Endodermal cell (in vitro differentiated cells): ENCODE measurements at regions not wholly inside any gene's neighbourhood (a gene's known extent, or its start where the extent isn't known, plus 50 kb on each side); places are given as distances from the start of the nearest gene placed in this dataset.

ENCODE experiments used
- DNase-seq: peaks from one replicate; pipeline ENCODE4 v3.0.0-alpha.2; 2017
- H3K27ac ChIP-seq: 2 replicates; pipeline ENCODE4 v1.5.1; 2013; ENCODE audit warnings: mild to moderate bottlenecking, low read depth, low read length, moderate library complexity
- H3K27me3 ChIP-seq: 2 replicates; pipeline ENCODE4 v1.6.1; 2013; ENCODE audit warnings: mild to moderate bottlenecking, low read length, moderate library complexity; ENCODE audit not compliant: insufficient read depth, control insufficient read depth, poor library complexity, severe bottlenecking
- H3K36me3 ChIP-seq: 2 replicates; pipeline ENCODE4 v1.7.0; 2013; ENCODE audit warnings: mild to moderate bottlenecking, low read length, moderate library complexity; ENCODE audit not compliant: control insufficient read depth, insufficient read depth
- H3K4me1 ChIP-seq: one replicate; pipeline ENCODE4 v1.7.0; 2013; ENCODE audit warnings: low read length; ENCODE audit not compliant: control insufficient read depth, insufficient read depth
- H3K4me3 ChIP-seq: 2 replicates; pipeline ENCODE4 v1.5.1; 2013; ENCODE audit warnings: mild to moderate bottlenecking, low read length, moderate library complexity
- H3K9ac ChIP-seq: 2 replicates; pipeline ENCODE4 v1.6.1; 2013; ENCODE audit warnings: mild to moderate bottlenecking, low read length, moderate library complexity; ENCODE audit not compliant: poor library complexity, severe bottlenecking; ENCODE audit errors: extremely low read depth
- H3K9me3 ChIP-seq: 2 replicates; pipeline ENCODE4 v1.6.1; 2013; ENCODE audit warnings: mild to moderate bottlenecking, low read length, moderate library complexity; ENCODE audit not compliant: control insufficient read depth
- H3K27ac Mint-ChIP-seq: 2 replicates; pipeline ENCODE4 v1.8.0; 2020; ENCODE audit warnings: mixed read lengths
- H3K27me3 Mint-ChIP-seq: 2 replicates; pipeline ENCODE4 v1.8.0; 2021; ENCODE audit warnings: mild to moderate bottlenecking, mixed read lengths; ENCODE audit not compliant: insufficient read depth
- H3K36me3 Mint-ChIP-seq: 2 replicates; pipeline ENCODE4 v1.8.0; 2020; ENCODE audit warnings: low read depth, mixed read lengths
- H3K4me1 Mint-ChIP-seq: 2 replicates; pipeline ENCODE4 v1.8.0; 2020; ENCODE audit warnings: mixed read lengths
- H3K4me3 Mint-ChIP-seq: 2 replicates; pipeline ENCODE4 v1.8.0; 2020; ENCODE audit warnings: mild to moderate bottlenecking, moderate library complexity, mixed read lengths
- H3K9me3 Mint-ChIP-seq: 2 replicates; pipeline ENCODE4 v1.8.0; 2020; ENCODE audit warnings: mild to moderate bottlenecking, mixed read lengths
- WGBS, 2 experiments: methylation state at CpG; one replicate each; pipeline versions ENCODE4 v1.1.5 to v1.1.7; 2013; ENCODE audit warnings: missing lambda C conversion rate in 2 of 2, mixed read lengths in 1 of 2; ENCODE audit not compliant: insufficient coverage in 1 of 2, insufficient read length in 1 of 2; 5-methylcytosine and 5-hydroxymethylcytosine counted together
- TF ChIP-seq, protein P1 (sequence below): fragments of 200-600 bp; sonication (generic); conservative IDR thresholded peaks from 2 replicates; pipeline ENCODE4 v1.5.0; 2021; ENCODE audit warnings: antibody characterized with exemption, mild to moderate bottlenecking

DNA sequence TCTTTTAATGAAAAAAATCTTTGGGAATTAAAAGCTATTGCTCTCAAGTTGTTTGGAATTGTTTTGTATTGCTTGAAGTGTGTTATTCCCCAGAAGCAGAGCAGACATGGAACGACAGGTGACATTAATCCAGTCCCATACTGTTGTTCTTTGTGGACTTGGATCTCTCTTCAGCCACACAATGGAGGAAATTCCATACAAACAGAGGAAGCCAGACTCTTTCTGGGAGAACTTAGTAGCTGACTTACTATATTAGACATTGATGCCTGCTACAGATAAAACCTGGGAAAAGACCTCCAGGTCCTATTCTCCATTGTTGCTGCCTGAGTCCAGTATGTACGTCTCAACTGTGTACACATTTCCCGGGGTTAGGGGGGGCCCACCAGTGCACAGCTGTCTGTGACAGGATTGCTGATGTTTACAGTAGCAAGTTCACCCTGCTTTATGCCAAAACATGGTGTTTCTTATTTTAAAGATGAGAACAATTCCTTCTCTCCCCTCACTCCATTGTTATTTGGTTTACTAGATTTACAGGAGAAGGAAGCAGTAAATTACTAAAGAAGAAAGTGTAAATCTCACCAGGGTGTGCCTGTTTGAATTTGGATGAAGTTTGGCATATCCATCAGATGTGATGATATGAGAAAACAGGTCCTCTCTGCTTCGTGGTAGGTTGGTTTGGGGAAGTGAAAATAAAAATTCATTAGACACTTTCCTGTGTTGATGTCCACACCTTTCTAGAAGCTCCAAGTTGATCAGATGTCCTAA, 142.4 kb upstream of the RBBP8 start:
- H3K4me3 Mint-ChIP-seq: no peak overlapping the region
- no peaks in the 10 kb centered on the region for H3K36me3 Mint-ChIP-seq
- 87 to 90% methylated on average over 2 to 4 of the region's 4 CpGs for WGBS, 2 experiments
- Histone ChIP-seq H3K4me1 (no peaks in the 10 kb centered on the region), H3K4me3 (no peak overlapping the region), H3K27me3 (no peaks in the 10 kb centered on the region), H3K27ac (no peak overlapping the region), H3K36me3 (no peaks in the 10 kb centered on the region), H3K9ac (no peak overlapping the region), H3K9me3 (no peaks in the 10 kb centered on the region)
- DNase-seq: no peak
- TF ChIP-seq, protein P1, sequence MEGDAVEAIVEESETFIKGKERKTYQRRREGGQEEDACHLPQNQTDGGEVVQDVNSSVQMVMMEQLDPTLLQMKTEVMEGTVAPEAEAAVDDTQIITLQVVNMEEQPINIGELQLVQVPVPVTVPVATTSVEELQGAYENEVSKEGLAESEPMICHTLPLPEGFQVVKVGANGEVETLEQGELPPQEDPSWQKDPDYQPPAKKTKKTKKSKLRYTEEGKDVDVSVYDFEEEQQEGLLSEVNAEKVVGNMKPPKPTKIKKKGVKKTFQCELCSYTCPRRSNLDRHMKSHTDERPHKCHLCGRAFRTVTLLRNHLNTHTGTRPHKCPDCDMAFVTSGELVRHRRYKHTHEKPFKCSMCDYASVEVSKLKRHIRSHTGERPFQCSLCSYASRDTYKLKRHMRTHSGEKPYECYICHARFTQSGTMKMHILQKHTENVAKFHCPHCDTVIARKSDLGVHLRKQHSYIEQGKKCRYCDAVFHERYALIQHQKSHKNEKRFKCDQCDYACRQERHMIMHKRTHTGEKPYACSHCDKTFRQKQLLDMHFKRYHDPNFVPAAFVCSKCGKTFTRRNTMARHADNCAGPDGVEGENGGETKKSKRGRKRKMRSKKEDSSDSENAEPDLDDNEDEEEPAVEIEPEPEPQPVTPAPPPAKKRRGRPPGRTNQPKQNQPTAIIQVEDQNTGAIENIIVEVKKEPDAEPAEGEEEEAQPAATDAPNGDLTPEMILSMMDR: no peak
- peaks cover 6% of the 10 kb centered on the region for H3K27me3 Mint-ChIP-seq
- no peaks in the 10 kb centered on the region for H3K9me3 Mint-ChIP-seq
- no peak overlapping the region for H3K27ac Mint-ChIP-seq
- peaks cover 4% of the 10 kb centered on the region for H3K4me1 Mint-ChIP-seq

DNA sequence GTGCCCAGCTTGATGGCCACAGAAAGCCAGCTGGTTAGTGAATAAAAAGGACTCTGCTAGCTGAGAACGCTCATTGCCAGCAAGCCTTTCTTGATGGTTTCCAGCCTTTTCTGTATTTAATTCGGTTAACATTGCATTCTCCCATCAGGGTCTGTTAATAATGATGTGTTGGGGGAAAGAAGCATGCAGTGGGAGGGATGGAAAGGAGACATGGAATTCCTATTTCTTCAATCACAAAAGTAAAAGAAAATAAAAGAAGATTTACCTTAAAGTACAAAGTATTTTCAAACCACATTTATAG, 141.9 kb upstream of the RBBP8 start:
- no peak overlapping the region for H3K27ac ChIP-seq
- WGBS, 2 experiments: 89% methylated on average over 2 of the region's 2 CpGs; no CpG with 5 or more reads in 1 of the 2 experiments
- H3K9me3 ChIP-seq: no peaks in the 10 kb centered on the region
- H3K27me3 Mint-ChIP-seq: peaks cover under 1% of the 10 kb centered on the region
- no peaks in the 10 kb centered on the region for H3K9me3 Mint-ChIP-seq
- H3K4me1 ChIP-seq: no peaks in the 10 kb centered on the region
- no peak overlapping the region for H3K9ac ChIP-seq
- H3K4me1 Mint-ChIP-seq: peaks cover 4% of the 10 kb centered on the region
- H3K36me3 ChIP-seq: no peaks in the 10 kb centered on the region
- no peak overlapping the region for H3K4me3 Mint-ChIP-seq
- no peak overlapping the region for H3K27ac Mint-ChIP-seq
- H3K36me3 Mint-ChIP-seq: no peaks in the 10 kb centered on the region
- no peak overlapping the region for H3K4me3 ChIP-seq
- no peak for DNase-seq
- H3K27me3 ChIP-seq: no peaks in the 10 kb centered on the region
- TF ChIP-seq, protein P1: no peak

DNA sequence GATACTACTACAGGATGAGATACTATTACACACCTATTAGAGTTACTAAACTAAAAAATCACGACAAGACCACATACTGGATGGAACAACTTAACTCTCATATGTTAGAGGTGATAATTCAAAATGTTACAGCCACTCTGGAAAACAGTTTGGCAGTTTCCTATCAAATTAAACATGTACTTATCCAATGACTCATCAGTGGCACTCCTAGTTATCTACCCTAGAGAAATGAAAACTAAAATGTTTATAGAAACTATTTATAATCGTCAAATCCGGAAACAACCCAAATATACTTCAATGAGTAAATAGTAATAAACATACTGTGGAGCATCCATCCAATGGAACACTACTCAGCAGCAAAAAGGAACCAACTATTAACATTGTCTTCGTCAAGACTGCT, 137.0 kb upstream of the RBBP8 start:
- no peaks in the 10 kb centered on the region for H3K36me3 Mint-ChIP-seq
- H3K4me1 Mint-ChIP-seq: peaks cover 20% of the 10 kb centered on the region
- TF ChIP-seq, protein P1: no peak
- H3K27me3 Mint-ChIP-seq: peaks cover 3% of the 10 kb centered on the region
- WGBS, 2 experiments: 96% methylated on average over 3 of the region's 4 CpGs; no CpG with 5 or more reads in 1 of the 2 experiments
- H3K9me3 Mint-ChIP-seq: no peaks in the 10 kb centered on the region
- no peaks in the 10 kb centered on the region for H3K27me3 ChIP-seq
- no peaks in the 10 kb centered on the region for H3K4me1 ChIP-seq
- no peak overlapping the region for H3K27ac ChIP-seq
- no peak overlapping the region for H3K4me3 Mint-ChIP-seq
- no peak overlapping the region for H3K27ac Mint-ChIP-seq
- H3K9me3 ChIP-seq: no peaks in the 10 kb centered on the region
- DNase-seq: no peak
- no peak overlapping the region for H3K4me3 ChIP-seq
- H3K9ac ChIP-seq: no peak overlapping the region
- no peaks in the 10 kb centered on the region for H3K36me3 ChIP-seq
